ENCODE measurements at regions not wholly inside any gene's neighbourhood (a gene's known extent, or its start where the extent isn't known, plus 50 kb on each side); places are given as distances from the start of the nearest gene placed in this dataset.

DNA sequence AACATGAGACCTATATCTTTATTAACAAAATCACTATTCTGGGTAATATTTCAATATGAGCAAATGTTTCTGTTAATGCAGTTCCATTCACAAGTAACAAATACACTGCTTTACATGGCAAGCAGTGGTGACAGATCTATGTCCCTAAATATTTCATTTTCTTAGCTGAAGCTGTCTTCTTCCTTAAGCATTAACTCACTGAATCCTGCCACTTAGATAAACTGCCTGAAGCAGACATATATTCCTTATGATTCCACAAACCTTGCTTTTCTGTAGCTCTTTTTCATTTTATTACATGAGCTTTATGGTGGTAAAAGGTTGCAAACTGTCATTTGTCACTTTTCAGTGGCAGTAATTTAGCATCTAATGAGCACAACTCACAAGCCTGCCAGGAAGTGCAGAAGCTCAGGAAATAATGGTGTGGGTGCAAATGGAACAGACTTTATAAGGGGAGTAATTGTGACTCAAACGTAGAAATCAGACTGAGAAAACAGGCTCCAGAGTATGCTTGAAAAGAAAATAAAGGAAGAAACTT, 217.2 kb downstream of the XPNPEP1 start:
- no peak for TF ChIP-seq CTCF (IDR thresholded peaks at IDR 0.05; ENCODE audit: low read length, missing control alignments)
- H3K4me3 ChIP-seq (replicated peaks; ENCODE audit: low read depth, low read length), result no peak overlapping the region
- DNase-seq (ENCODE audit: low read depth), result no peak

DNA sequence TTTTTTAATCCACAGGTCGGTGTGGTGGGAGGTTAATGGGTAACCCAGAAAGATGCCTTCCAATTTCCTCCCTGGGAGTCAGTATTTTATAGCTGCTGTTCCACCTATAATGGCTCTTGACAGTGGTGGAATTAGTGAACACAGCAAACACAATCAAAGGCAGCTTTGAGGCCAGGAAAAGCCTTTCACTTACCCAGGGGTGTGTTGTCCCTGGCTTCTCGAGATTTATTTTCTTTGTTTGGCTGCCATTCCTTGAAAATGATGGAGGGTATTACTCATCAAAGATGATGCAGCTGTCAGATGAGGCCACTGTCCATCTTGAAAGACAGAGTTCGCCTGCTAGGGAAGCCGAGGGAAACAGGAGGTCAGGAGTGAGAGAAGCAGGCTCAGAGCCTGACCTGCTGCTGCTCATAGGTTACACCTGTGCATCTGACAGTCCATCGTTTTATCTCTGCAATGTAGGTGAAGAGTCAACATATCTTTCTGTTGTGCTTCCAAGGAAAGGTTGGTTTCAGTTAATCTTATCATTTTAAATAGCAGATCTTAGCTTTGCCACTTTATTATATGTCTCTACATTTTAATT, 221.6 kb downstream of the XPNPEP1 start:
- H3K4me3 ChIP-seq (replicated peaks; ENCODE audit: low read depth, low read length), result no peak overlapping the region
- DNase-seq (ENCODE audit: low read depth), result no peak
- TF ChIP-seq CTCF (IDR thresholded peaks at IDR 0.05; ENCODE audit: low read length, missing control alignments), result no peak

- no peak overlapping the region for H3K4me3 ChIP-seq (replicated peaks; ENCODE audit: low read depth, low read length)
- DNase-seq (ENCODE audit: low read depth), result no peak
- no peak for TF ChIP-seq CTCF (IDR thresholded peaks at IDR 0.05; ENCODE audit: low read length, missing control alignments)
Observed at GRCh38 chr10:109698882-109699664, 224.2 kb downstream of the XPNPEP1 start.

GRCh38 chr10:109698086-109698485, 225.2 kb downstream of the XPNPEP1 start:
- H3K4me3 ChIP-seq (replicated peaks; ENCODE audit: low read depth, low read length), result no peak overlapping the region
- no peak for DNase-seq (ENCODE audit: low read depth)
- no peak for TF ChIP-seq CTCF (IDR thresholded peaks at IDR 0.05; ENCODE audit: low read length, missing control alignments)

GRCh38 chr10:109696981-109697775, 226.1 kb downstream of the XPNPEP1 start:
- TF ChIP-seq CTCF (IDR thresholded peaks at IDR 0.05; ENCODE audit: low read length, missing control alignments), result no peak
- H3K4me3 ChIP-seq (replicated peaks; ENCODE audit: low read depth, low read length), result no peak overlapping the region
- DNase-seq (ENCODE audit: low read depth), result no peak

DNA sequence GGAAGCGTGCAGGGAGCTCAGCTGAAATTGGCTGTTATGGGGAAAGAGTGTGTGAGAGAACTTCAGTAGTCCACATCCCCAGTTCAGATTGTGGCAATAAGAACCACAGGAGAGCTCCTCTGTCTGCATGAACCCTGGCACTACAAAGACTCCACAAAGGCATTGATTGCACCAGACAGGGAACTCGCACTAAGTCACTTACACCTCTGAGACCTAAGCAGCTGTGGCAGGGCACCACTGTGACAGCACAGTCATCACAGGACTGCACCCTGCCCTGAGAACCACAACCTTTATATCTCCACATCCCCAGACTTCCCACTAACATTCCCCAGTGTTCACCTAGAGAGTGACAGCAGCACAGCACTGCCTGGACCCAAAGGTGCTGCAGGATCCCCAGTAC, 226.8 kb downstream of the XPNPEP1 start:
- H3K4me3 ChIP-seq (replicated peaks; ENCODE audit: low read depth, low read length), result no peak overlapping the region
- DNase-seq (ENCODE audit: low read depth), result no peak
- TF ChIP-seq CTCF (IDR thresholded peaks at IDR 0.05; ENCODE audit: low read length, missing control alignments), result no peak

Measured in fibroblast of pulmonary artery (primary cell).